GM23248 (cell line): ENCODE measurements at regions not wholly inside any gene's neighbourhood (a gene's known extent, or its start where the extent isn't known, plus 50 kb on each side); places are given as distances from the start of the nearest gene placed in this dataset.

Source experiments
- DNase-seq: peaks from one replicate; pipeline ENCODE4 v3.0.0-alpha.2; 2015
- H2AFZ ChIP-seq: fragments of 200-600 bp; sonication (generic); 2 replicates; pipeline ENCODE4 v1.6.1; 2016; ENCODE audit warnings: antibody characterized with exemption
- H3F3A ChIP-seq: fragments of 200-600 bp; sonication (generic); 2 replicates; pipeline ENCODE4 v1.6.1; 2016; ENCODE audit warnings: mild to moderate bottlenecking, antibody characterized with exemption, mixed run types; ENCODE audit not compliant: insufficient read depth
- H3K27ac ChIP-seq: fragments of 200-600 bp; sonication (generic); 2 replicates; pipeline ENCODE4 v1.5.1; 2016; ENCODE audit warnings: mild to moderate bottlenecking
- H3K27me3 ChIP-seq: fragments of 200-600 bp; sonication (generic); replicated peaks from 2 replicates; pipeline ENCODE4 v1.6.1; 2016; ENCODE audit warnings: mild to moderate bottlenecking; ENCODE audit not compliant: insufficient read depth
- H3K36me3 ChIP-seq: fragments of 200-600 bp; sonication (generic); 2 replicates; pipeline ENCODE4 v1.6.1; 2016; ENCODE audit warnings: low read depth, mild to moderate bottlenecking
- H3K4me1 ChIP-seq: fragments of 200-600 bp; sonication (generic); 2 replicates; pipeline ENCODE4 v1.6.1; 2016; ENCODE audit warnings: mild to moderate bottlenecking; ENCODE audit not compliant: insufficient read depth
- H3K4me2 ChIP-seq: fragments of 200-600 bp; sonication (generic); one replicate; pipeline ENCODE4 v1.6.1; 2016; ENCODE audit warnings: mild to moderate bottlenecking; ENCODE audit not compliant: unreplicated experiment
- H3K4me3 ChIP-seq: fragments of 200-600 bp; sonication (generic); 2 replicates; pipeline ENCODE4 v1.5.1; 2016; ENCODE audit warnings: mild to moderate bottlenecking
- H3K79me2 ChIP-seq: fragments of 200-600 bp; sonication (generic); 2 replicates; pipeline ENCODE4 v1.6.1; 2016; ENCODE audit warnings: mild to moderate bottlenecking; ENCODE audit not compliant: insufficient read depth
- H3K9ac ChIP-seq: fragments of 200-600 bp; sonication (generic); 2 replicates; pipeline ENCODE4 v1.6.1; 2016; ENCODE audit warnings: mild to moderate bottlenecking
- H3K9me2 ChIP-seq: fragments of 200-600 bp; sonication (generic); 2 replicates; pipeline ENCODE4 v1.6.1; 2016; ENCODE audit warnings: mixed run types, mild to moderate bottlenecking, moderate library complexity; ENCODE audit not compliant: insufficient read depth
- H3K9me3 ChIP-seq: fragments of 200-600 bp; sonication (generic); one replicate; pipeline ENCODE4 v1.6.1; 2017; ENCODE audit warnings: low read depth
- H4K20me1 ChIP-seq: fragments of 200-600 bp; sonication (generic); 2 replicates; pipeline ENCODE4 v1.6.0; 2016; ENCODE audit not compliant: insufficient read depth
- EZH2 ChIP-seq: fragments of 200-600 bp; sonication (generic); IDR thresholded peaks from 2 replicates; pipeline ENCODE4 v1.6.1; 2018; ENCODE audit warnings: antibody characterized with exemption, mild to moderate bottlenecking; ENCODE audit not compliant: insufficient read depth, poor library complexity, severe bottlenecking
- EZH2phosphoT487 ChIP-seq: fragments of 200-600 bp; sonication (generic); IDR thresholded peaks from 2 replicates; pipeline ENCODE4 v1.6.1; 2018; ENCODE audit warnings: antibody characterized with exemption, moderate library complexity, mild to moderate bottlenecking, low read depth; ENCODE audit not compliant: insufficient read depth
- WGBS, 2 experiments: methylation state at CpG; one replicate each; pipeline ENCODE4 v1.1.6; 2015 to 2017; ENCODE audit warnings: low lambda C conversion rate in 2 of 2, low coverage in 1 of 2; ENCODE audit errors: missing lambda C conversion rate in 2 of 2; 5-methylcytosine and 5-hydroxymethylcytosine counted together
- in situ Hi-C: fragments of 300-500 bp; cut with MboI; formaldehyde crosslinking; loops from 2 replicates; pipeline ENCODE4 v1.15.0; 2020

- Histone ChIP-seq H3K27ac (no peak overlapping the region), H4K20me1 (no peaks in the 10 kb centered on the region), H3F3A (no peaks in the 10 kb centered on the region), H3K9me2 (no peaks in the 10 kb centered on the region), H3K36me3 (no peaks in the 10 kb centered on the region), H3K27me3 (no peaks in the 10 kb centered on the region), H3K9me3 (no peaks in the 10 kb centered on the region), H3K79me2 (no peaks in the 10 kb centered on the region), H3K4me3 (no peak overlapping the region), H3K4me2 (no peak overlapping the region), H2AFZ (no peak overlapping the region), H3K4me1 (0 out of 2 replicates have a peak, but pooled peaks cover 2% of the 10 kb centered on the region), H3K9ac (no peak overlapping the region)
- TF ChIP-seq EZH2phosphoT487 = no peak
- no peak for TF ChIP-seq EZH2
- in situ Hi-C loops = no loop called here
- DNase-seq = no peak
- 84% methylated on average over 5 of the region's 5 CpGs for WGBS, 2 experiments
Observed at GRCh38 chr14:71212093-71212492, 304.8 kb downstream of the PCNX1 start.

- Histone ChIP-seq H3K27me3 (no peaks in the 10 kb centered on the region), H3K27ac (no peak overlapping the region), H3K36me3 (no peaks in the 10 kb centered on the region), H3K4me1 (no peaks in the 10 kb centered on the region), H3K9me3 (no peaks in the 10 kb centered on the region), H2AFZ (no peak overlapping the region), H4K20me1 (no peaks in the 10 kb centered on the region), H3K4me2 (no peak overlapping the region), H3F3A (no peaks in the 10 kb centered on the region), H3K4me3 (no peak overlapping the region), H3K79me2 (no peaks in the 10 kb centered on the region), H3K9ac (no peak overlapping the region), H3K9me2 (no peaks in the 10 kb centered on the region)
- in situ Hi-C loops = no loop called here
- WGBS, 2 experiments = 75 to 76% methylated on average over 10 of the region's 10 CpGs
- TF ChIP-seq EZH2 = no peak
- no peak for TF ChIP-seq EZH2phosphoT487
- no peak for DNase-seq
Observed at GRCh38 chr14:71212683-71213107, 305.4 kb downstream of the PCNX1 start.

- H3K27ac ChIP-seq = no peak overlapping the region
- WGBS, 2 experiments = 82 to 87% methylated on average over 2 of the region's 2 CpGs
- in situ Hi-C loops = no loop called here
- H3K4me3 ChIP-seq = no peak overlapping the region
- H3K27me3 ChIP-seq = no peaks in the 10 kb centered on the region
- H4K20me1 ChIP-seq = no peaks in the 10 kb centered on the region
- TF ChIP-seq EZH2phosphoT487 (no peak), EZH2 (no peak)
- DNase-seq = no peak
- H2AFZ ChIP-seq = no peak overlapping the region
- no peak overlapping the region for H3K4me2 ChIP-seq
- H3K9me3 ChIP-seq = no peaks in the 10 kb centered on the region
- H3K9me2 ChIP-seq = no peaks in the 10 kb centered on the region
- H3K9ac ChIP-seq = no peak overlapping the region
- no peaks in the 10 kb centered on the region for H3K36me3 ChIP-seq
- H3F3A ChIP-seq = no peaks in the 10 kb centered on the region
- no peaks in the 10 kb centered on the region for H3K79me2 ChIP-seq
- no peaks in the 10 kb centered on the region for H3K4me1 ChIP-seq
Observed at GRCh38 chr14:71214241-71214640, 307.0 kb downstream of the PCNX1 start.

GRCh38 chr14:71220462-71220861, 313.2 kb downstream of the PCNX1 start:
- Histone ChIP-seq H3F3A (no peaks in the 10 kb centered on the region), H2AFZ (no peak overlapping the region), H3K27me3 (no peaks in the 10 kb centered on the region), H3K9me3 (no peaks in the 10 kb centered on the region), H4K20me1 (no peaks in the 10 kb centered on the region), H3K4me2 (no peak overlapping the region), H3K9me2 (no peaks in the 10 kb centered on the region), H3K4me3 (no peak overlapping the region), H3K79me2 (no peaks in the 10 kb centered on the region), H3K4me1 (no peaks in the 10 kb centered on the region), H3K36me3 (no peaks in the 10 kb centered on the region), H3K27ac (no peak overlapping the region), H3K9ac (no peak overlapping the region)
- in situ Hi-C loops = no loop called here
- 42 to 43% methylated on average over 4 of the region's 4 CpGs for WGBS, 2 experiments
- TF ChIP-seq EZH2 = no peak
- TF ChIP-seq EZH2phosphoT487 = no peak
- no peak for DNase-seq

GRCh38 chr14:71221119-71221518, 313.9 kb downstream of the PCNX1 start:
- Histone ChIP-seq H3K9me3 (no peaks in the 10 kb centered on the region), H2AFZ (no peak overlapping the region), H3K9me2 (no peaks in the 10 kb centered on the region), H3F3A (no peaks in the 10 kb centered on the region), H4K20me1 (no peaks in the 10 kb centered on the region), H3K4me3 (no peak overlapping the region), H3K4me1 (no peaks in the 10 kb centered on the region), H3K27ac (no peak overlapping the region), H3K9ac (no peak overlapping the region), H3K27me3 (no peaks in the 10 kb centered on the region), H3K36me3 (no peaks in the 10 kb centered on the region), H3K4me2 (no peak overlapping the region), H3K79me2 (no peaks in the 10 kb centered on the region)
- in situ Hi-C loops = no loop called here
- 75 to 76% methylated on average over 2 of the region's 2 CpGs for WGBS, 2 experiments
- DNase-seq = no peak
- no peak for TF ChIP-seq EZH2phosphoT487
